ENCODE measurements at regions not wholly inside any gene's neighbourhood (a gene's known extent, or its start where the extent isn't known, plus 50 kb on each side); places are given as distances from the start of the nearest gene placed in this dataset.

GRCh38 chr1:222012816-222013215 is 270.9 kb upstream of the DUSP10 start:
- Histone ChIP-seq H3K4me3 (no peak overlapping the region), H3K36me3 (ENCODE audit: low read depth) (no peaks in the 10 kb centered on the region), H3K4me1 (ENCODE audit: low read depth) (no peaks in the 10 kb centered on the region), H3K9me3 (no peaks in the 10 kb centered on the region)
- no peak for DNase-seq
- intact Hi-C loops (cut with DNase I, micrococcal nuclease) = no loop called here
- no peak for ATAC-seq
- no peak for TF ChIP-seq CTCF (IDR thresholded peaks at IDR 0.05)

- Histone ChIP-seq H3K4me1 (ENCODE audit: low read depth) (no peaks in the 10 kb centered on the region), H3K4me3 (no peak overlapping the region), H3K36me3 (ENCODE audit: low read depth) (no peaks in the 10 kb centered on the region), H3K9me3 (no peaks in the 10 kb centered on the region)
- DNase-seq (no peak), ATAC-seq (no peak)
- intact Hi-C loops (cut with DNase I, micrococcal nuclease) = no loop called here
- TF ChIP-seq CTCF (IDR thresholded peaks at IDR 0.05) = no peak
Measured at GRCh38 chr1:222010306-222010705, 268.4 kb upstream of the DUSP10 start.

GRCh38 chr1:222009105-222009730 is 267.3 kb upstream of the DUSP10 start:
- Histone ChIP-seq H3K36me3 (ENCODE audit: low read depth) (no peaks in the 10 kb centered on the region), H3K4me1 (ENCODE audit: low read depth) (no peaks in the 10 kb centered on the region), H3K4me3 (no peak overlapping the region), H3K9me3 (no peaks in the 10 kb centered on the region)
- TF ChIP-seq CTCF (IDR thresholded peaks at IDR 0.05) = no peak
- DNase-seq (peak in 1 of 3 donors; percentile 22), ATAC-seq (peak; percentile 50)
- intact Hi-C loops (cut with DNase I, micrococcal nuclease) = no loop called here

- ATAC-seq (no peak), DNase-seq (no peak)
- no peaks in the 10 kb centered on the region for H3K4me1 ChIP-seq (ENCODE audit: low read depth)
- H3K9me3 ChIP-seq = no peaks in the 10 kb centered on the region
- no peak overlapping the region for H3K4me3 ChIP-seq
- H3K36me3 ChIP-seq (ENCODE audit: low read depth) = no peaks in the 10 kb centered on the region
- TF ChIP-seq CTCF (IDR thresholded peaks at IDR 0.05) = no peak
- intact Hi-C loops (cut with DNase I, micrococcal nuclease) = no loop called here
Measured at GRCh38 chr1:222006715-222007114, 264.8 kb upstream of the DUSP10 start.

GRCh38 chr1:222004784-222005183 is 262.9 kb upstream of the DUSP10 start:
- DNase-seq (no peak), ATAC-seq (no peak)
- Histone ChIP-seq H3K4me1 (ENCODE audit: low read depth) (no peaks in the 10 kb centered on the region), H3K4me3 (no peak overlapping the region), H3K9me3 (no peaks in the 10 kb centered on the region), H3K36me3 (ENCODE audit: low read depth) (no peaks in the 10 kb centered on the region)
- no peak for TF ChIP-seq CTCF (IDR thresholded peaks at IDR 0.05)
- intact Hi-C loops (cut with DNase I, micrococcal nuclease) = no loop called here

- TF ChIP-seq CTCF (IDR thresholded peaks at IDR 0.05) = no peak
- no peak overlapping the region for H3K4me3 ChIP-seq
- H3K9me3 ChIP-seq = no peaks in the 10 kb centered on the region
- no peaks in the 10 kb centered on the region for H3K36me3 ChIP-seq (ENCODE audit: low read depth)
- DNase-seq (no peak), ATAC-seq (no peak)
- H3K4me1 ChIP-seq (ENCODE audit: low read depth) = no peaks in the 10 kb centered on the region
- intact Hi-C loops (cut with DNase I, micrococcal nuclease) = no loop called here
Measured at GRCh38 chr1:222004034-222004433, 262.1 kb upstream of the DUSP10 start.

Measured in mucosa of descending colon (tissue), 3 donors.